Forelimb muscle (tissue), 1 donor: ENCODE measurements at regions not wholly inside any gene's neighbourhood (a gene's known extent, or its start where the extent isn't known, plus 50 kb on each side); places are given as distances from the start of the nearest gene placed in this dataset.
"Not testable (repeated sequence)": the region's sequence is repeated elsewhere in the genome, so short reads cannot be mapped to it uniquely, and the experiment has no call there.

Source experiments
- DNase-seq: peaks from one replicate; pipeline ENCODE4 v3.0.0-alpha.2; 2013; ENCODE audit warnings: low read depth

- no peak for DNase-seq
Measured at GRCh38 chr2:126050991-126051736, 604.8 kb upstream of the GYPC start.

GRCh38 chr2:126051737-126052240, 604.2 kb upstream of the GYPC start:
- DNase-seq, result not testable (repeated sequence)

GRCh38 chr2:126059379-126059778, 596.6 kb upstream of the GYPC start:
- no peak for DNase-seq

GRCh38 chr2:126085011-126085795, 570.8 kb upstream of the GYPC start:
- no peak for DNase-seq

- DNase-seq, result no peak
Measured at GRCh38 chr2:126100962-126101361, 555.0 kb upstream of the GYPC start.

GRCh38 chr2:126106006-126106405, 550.0 kb upstream of the GYPC start:
- DNase-seq, result no peak

- DNase-seq, result no peak
Measured at GRCh38 chr2:126107883-126108282, 548.1 kb upstream of the GYPC start.

GRCh38 chr2:126115975-126116374, 540.0 kb upstream of the GYPC start:
- no peak for DNase-seq

- no peak for DNase-seq
Measured at GRCh38 chr2:126117886-126118285, 538.1 kb upstream of the GYPC start.

GRCh38 chr2:126145752-126146151, 510.2 kb upstream of the GYPC start:
- no peak for DNase-seq

GRCh38 chr2:126154256-126154785, 501.6 kb upstream of the GYPC start:
- no peak for DNase-seq

GRCh38 chr2:126160950-126161349, 495.0 kb upstream of the GYPC start:
- DNase-seq, result not testable (repeated sequence)

GRCh38 chr2:126172631-126173184, 483.2 kb upstream of the GYPC start:
- no peak for DNase-seq

- no peak for DNase-seq
Measured at GRCh38 chr2:126175222-126175621, 480.7 kb upstream of the GYPC start.

- DNase-seq, result no peak
Measured at GRCh38 chr2:126177479-126177878, 478.5 kb upstream of the GYPC start.

- DNase-seq, result no peak
Measured at GRCh38 chr2:126187668-126188067, 468.3 kb upstream of the GYPC start.

GRCh38 chr2:126189527-126189926, 466.4 kb upstream of the GYPC start:
- no peak for DNase-seq

GRCh38 chr2:126200538-126200937, 455.4 kb upstream of the GYPC start:
- DNase-seq, result no peak

GRCh38 chr2:126208266-126208665, 447.7 kb upstream of the GYPC start:
- DNase-seq, result no peak

- no peak for DNase-seq
Measured at GRCh38 chr2:126212735-126213134, 443.2 kb upstream of the GYPC start.

GRCh38 chr2:126219081-126219480, 436.9 kb upstream of the GYPC start:
- DNase-seq, result no peak

- no peak for DNase-seq
Measured at GRCh38 chr2:126220331-126220730, 435.6 kb upstream of the GYPC start.
